ENCODE measurements at regions not wholly inside any gene's neighbourhood (a gene's known extent, or its start where the extent isn't known, plus 50 kb on each side); places are given as distances from the start of the nearest gene placed in this dataset.

DNA sequence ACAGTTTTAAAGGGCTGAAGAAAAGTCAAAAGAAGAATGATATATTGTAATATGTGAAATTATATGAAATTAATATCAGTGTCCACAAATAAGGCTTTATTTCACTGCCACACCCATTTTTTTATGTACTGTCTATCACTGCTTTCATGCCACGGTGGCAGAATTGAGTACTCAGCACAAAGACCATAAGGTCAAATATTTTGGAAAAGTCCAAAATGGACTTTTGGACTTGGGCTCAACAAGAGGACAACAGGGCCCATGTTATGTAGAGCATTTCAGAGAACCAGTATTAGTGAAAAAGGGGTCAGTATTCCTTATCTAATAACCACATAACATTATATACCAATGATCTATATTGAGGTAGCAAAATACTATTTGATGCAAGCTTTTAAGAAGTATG is 427.2 kb downstream of the EPHA4 start:
- no peak for DNase-seq

DNA sequence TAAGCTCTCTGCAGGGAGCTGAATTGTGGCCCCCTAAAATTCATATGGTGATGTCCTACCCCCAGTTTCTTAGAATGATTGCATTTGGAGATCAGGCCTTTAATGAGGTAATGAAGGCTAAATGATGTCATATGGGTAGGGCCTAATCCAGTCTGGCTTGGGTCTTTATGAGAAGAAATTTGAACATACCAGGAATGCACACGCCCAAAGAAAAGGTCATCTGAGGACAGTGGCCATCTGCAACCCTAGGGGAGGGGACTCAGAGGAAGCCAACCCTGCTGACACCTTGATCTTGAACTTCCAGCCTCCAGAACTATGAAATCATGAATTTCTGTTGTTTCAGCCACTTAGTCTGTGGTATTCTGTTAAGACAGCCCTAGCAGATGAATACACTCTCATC is 426.7 kb downstream of the EPHA4 start:
- DNase-seq: no peak

DNA sequence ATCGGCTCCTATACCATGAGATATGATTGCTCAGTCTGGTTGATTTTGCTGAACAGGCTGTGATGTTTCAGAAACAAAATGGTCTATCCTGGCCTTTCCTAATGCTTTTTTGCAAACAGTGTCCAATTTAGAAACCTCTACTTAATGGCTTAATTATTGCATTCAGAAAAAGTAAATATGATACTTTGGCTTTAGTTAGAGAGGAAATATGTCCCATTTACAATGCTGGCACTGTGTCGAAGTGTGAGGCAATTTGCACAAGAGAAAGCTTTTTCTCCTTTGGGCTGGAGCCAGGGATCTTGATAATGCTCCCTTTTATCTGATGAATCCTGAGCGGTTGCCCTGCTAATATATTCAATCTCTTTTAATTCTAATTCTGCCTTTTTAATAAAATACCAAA is 418.9 kb downstream of the EPHA4 start:
- DNase-seq: no peak

DNA sequence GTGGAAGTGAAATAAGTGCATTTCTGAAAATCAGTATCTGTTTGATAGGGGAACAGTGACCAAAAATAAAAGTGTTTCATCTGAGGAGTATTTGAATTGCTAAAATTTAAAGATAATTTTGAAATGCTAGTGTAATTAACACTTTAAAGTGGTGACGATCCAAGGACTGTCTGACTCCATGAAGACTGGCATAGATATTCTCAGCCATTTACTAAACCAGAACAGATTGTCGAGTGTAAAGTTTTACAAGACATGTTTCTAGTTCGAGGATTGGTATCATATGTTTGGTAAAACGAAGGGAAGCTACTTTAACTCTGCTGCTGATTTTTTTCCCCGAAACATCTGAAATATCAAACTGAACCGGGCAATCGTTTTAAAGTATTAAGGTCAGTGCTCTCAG is 417.9 kb downstream of the EPHA4 start:
- no peak for DNase-seq

DNA sequence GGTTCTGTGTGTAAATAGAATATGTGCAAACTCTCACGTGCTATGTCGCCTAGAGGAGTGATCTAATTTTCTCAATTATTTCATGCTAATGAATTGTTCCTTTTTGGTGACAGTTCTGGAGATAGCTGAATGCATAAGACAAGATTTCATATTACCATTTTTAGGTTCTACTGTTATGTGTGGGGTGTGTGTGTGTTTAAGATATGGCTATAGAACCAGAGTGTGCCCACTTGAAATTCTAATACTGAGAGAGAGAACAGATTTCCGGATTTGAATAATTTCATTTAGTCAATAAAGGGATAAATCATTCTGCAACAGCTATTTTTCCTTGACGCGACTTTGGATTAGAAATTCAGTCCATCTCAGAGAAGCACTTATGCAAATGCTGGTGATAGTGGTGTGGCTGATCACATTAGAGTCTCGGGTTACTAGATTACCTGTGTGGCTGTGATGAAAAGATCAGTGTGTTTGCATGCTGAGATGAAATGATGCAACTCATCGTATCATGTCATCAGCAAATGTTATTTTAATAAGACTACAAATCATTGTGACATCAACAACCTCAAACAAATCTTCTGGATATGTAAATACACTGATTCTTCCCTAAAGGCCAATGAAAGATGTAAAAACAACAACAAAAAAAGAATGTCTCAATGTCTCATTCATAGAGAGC is 415.9 kb downstream of the EPHA4 start:
- no peak for DNase-seq

DNA sequence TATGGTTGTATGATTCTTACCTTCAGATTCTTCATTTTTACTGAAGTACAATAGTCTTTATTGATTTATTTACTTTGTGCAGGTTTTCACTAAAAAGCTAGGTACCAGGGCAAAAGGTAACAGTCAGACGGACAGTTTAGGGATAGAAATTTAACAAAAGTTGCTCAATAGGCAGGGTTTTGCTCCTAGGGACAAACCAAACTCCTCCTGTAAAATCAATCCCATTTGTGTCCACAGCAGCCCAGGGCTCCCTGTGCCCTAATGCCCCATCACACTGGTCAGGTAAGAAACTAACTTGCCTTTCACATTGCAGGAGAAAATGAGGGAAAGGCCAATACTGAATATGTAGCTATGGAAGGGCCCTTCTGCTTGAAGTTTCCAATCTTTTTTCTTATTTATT is 410.9 kb downstream of the EPHA4 start:
- DNase-seq: no peak

DNA sequence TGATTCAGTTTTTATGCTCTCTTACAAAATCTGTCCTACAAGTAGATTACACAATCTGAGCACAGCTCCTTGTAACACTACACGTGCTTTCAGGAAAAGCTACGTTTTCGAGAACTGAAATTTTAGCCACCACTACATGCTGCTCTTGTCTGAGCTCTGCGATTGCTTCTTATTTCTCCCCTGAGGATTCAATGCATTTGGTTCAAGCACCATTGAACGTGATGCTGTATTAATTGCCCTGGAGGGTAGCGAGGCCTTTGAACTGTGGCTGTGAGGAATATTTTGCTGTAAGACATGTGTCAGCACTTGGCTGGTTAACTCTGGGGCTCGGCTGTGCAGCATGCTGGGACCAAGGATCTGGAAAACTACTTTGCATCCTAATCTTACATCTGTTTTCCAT is 405.8 kb downstream of the EPHA4 start:
- DNase-seq: no peak

DNA sequence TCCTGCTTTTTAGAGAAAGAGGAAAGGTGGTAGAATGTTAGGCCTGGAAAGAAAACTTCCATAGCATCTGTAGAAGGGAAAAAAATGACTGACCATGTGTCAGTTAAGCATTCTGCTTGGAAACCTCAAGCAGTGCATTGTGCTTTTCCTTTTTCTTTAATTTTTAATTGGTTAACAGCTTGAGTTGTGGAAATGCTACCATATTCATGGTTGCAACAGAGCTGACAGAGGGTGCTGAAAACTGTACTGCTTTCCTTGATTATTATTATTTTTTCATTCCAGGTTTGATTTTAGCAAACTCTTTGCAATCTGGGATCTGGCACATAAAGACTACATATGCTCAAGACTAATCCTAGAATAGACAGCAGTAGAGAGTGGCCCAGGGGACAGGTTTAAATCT is 404.5 kb downstream of the EPHA4 start:
- no peak for DNase-seq

DNA sequence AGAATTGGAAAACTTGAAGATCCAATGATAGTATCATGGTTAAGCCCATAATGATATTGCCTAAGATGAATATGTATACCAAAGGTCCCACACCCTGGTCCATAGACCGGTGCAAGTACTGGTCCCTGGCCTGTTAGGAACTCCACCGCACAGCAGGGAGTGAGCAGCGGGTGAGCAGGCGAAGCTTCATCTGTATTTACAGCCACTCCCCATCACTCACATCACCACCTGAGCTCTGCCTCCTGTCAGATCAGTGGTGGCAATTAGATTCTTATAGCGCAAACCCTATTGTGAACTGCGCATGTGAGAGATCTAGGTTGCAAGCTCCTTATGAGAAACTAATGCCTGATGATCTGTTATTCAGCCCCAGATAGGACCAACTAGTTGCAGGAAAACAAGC is 402.4 kb downstream of the EPHA4 start:
- no peak for DNase-seq

DNA sequence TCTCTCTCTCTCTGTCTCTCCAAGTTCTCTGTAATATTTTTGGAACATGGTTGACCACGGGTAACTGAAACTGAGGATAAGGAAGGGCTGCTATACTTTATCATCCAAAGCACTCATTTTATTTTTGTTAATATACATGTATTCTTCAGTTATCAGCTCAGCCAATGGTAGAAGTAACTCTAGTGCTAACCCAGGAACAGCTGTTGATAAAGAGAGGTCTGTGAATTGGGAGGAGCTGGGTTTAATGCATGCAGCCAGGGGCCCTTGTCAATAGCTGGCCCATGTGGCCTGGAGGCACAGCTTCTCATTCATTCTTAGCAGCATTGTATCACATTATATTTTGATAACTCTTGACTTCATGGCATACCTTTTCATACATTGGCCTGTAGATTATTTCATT is 401.6 kb downstream of the EPHA4 start:
- no peak for DNase-seq

DNA sequence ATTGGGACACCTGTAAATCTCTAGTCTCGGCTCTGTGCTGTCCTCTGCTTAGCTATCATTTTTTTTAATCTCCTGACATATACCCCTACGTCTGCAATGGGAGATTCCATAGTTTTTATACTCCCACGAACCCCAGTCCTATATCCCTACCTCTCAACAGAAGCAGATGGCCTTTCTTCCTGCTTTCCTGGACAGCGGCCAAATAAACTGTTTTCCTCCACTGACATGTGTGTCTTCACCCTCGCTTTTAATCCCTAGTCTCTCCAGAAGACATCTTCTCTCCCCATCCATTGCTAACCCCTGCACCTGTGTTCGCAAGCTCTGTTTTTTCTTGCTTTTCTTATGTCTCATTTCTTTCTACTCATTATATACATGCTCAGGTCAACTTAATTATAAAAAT is 395.4 kb downstream of the EPHA4 start:
- no peak for DNase-seq

DNA sequence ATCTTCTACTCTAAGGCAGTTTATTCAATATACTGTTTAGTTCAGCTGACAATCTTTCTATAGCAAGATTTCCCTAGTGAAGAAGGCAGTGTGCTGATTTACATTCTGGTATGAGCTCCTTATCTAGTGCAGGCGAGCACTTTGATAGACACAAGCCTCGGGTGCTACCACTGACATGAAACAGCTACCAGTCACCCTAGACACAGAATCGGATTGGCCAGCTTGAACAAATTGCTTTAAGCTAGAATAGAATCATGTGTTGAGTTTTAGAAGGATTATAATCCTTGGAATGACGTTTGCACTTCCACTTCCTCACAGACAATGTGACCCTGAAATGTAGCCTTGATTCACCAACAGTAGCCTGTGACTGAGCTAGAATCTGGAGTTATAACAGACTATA is 394.0 kb downstream of the EPHA4 start:
- DNase-seq: no peak

DNA sequence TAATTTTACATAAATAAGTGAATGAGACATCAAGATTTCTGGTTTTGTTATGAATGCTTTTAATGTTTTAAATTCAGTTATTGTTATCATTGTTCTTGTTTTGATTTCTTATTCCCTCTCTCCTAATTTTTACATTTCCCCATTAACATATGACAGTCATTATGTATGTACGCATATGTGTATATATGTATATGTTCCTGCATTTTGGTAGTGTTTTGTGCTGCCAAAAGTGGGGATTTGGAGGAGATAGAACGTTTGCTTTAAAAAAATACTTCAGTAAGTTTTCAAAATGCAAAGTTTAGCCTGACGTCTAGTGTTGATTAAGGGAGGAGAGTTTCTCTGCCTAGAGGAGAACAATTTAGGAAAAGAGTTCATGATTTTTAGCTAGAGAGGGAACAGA is 385.2 kb downstream of the EPHA4 start:
- DNase-seq: no peak

DNA sequence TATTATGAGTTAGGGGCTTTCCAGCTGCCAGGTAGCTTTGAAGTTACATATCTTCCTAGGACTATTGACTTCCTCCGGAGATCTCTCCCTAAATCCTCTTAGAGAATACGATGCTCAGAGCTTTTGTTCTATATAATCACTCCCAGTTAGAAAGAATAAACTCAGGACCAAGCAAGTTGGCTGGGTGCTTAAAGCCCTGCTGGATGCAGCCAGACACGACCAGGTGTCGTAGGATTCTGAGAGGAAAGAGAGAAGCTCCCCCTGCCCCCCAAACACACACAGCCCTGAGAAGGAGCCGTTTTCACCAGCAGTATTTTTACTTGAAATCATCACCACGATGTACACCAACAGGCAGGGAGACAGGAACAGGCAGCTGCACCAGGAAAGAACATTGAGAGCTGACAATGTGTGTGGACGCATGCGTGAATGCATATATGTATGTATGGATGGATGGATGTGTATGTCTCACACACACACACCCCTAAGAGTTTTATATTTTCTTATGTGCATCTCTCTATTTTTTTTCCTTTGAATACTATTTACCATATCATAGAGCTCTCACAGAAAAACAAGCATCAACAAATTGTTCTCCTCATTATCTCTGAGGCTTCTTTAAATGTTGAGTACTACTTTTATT is 382.6 kb downstream of the EPHA4 start:
- no peak for DNase-seq

DNA sequence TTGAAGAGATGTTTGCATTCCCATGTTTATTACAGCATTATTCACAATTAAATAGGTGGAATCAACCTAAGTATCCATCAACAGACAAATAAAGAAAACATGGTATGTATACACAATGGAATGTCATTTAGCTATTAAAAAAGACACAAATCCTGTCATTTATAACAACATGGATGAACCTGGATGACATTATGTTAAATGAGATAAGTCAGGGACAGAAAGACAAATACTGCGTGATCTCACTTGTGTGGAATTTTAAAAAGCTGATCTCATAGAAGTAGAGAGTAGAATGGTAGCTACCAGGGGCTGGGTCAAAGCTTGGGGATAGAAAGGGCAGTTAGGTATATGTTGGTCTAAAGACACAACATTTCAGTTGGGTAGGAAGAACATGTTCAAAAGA is 376.3 kb downstream of the EPHA4 start:
- DNase-seq: no peak

DNA sequence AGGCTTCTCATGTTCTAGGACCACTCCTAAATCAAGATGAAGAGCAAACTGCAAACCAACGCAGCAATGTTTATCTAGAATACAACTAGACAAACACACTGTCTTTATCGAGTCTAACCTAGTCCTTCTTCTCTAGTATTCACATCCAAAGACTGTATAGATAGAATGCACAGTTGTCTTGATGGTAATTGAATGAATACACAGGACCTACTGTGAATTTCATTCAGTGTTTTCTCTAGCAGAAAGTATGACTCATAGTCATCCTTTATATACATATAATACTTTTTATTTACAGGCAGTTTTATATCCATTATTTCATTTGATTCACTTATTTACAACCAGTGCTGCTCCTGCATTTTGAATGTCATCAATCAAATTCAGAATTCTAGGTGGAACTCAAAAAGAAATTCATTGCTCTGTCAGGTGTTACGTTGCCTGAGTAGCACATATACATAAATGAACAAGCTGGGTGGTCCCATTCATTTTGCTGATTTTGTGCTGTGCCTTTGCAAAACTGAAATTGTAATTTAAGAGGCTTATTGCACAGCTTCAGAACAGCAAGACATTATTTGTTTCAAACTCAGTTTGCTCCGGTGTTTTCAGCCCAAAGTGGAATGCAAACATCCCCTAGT is 374.8 kb downstream of the EPHA4 start:
- DNase-seq: no peak

DNA sequence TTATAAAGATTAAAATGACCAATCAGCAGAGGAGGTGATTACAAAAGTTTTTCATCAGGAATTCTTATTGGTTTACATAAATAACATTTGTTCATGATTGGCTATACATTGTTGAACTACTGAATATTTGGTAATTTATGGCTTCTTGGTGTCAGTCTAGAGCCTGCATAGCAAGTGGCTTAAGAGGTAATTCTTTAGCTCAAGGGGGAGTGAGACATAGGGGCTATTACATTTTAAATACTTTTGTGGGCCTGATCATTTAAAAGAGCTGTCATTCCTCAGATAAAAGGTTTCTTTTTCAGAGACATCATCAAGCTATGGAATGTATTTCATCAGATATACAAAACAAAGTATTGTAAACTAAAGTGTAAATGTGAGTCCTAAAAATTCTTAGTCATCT is 373.8 kb downstream of the EPHA4 start:
- no peak for DNase-seq

DNA sequence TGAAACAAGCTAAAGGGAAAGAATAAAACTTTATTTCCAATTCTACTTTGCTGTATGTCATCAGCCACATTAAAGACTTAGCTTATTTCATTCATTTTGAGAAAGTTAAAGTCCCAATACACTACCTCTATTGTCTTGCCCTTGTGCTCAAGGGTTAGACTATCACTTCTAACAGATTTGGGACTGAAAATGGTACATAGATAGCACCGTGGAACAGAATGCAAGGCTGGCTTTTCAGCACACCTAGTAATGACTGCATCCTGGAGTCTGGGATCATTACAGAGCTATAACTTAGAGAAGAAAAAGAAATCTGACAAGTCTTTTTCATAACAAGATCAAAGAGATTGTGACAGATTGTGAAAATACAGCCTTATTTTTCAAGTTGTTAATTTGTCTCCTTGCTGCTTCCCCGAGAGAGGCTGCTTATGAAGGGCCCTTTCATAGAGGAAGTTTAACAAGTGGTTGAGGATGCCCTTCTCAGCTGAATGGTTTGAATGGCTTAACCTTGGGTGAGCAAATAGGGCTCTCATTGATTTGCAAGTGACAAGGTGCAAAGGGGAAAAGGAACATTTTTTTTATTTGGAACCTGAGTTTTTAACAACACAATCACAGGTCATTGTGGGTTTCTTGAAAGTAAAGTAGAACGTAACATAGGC is 371.8 kb downstream of the EPHA4 start:
- no peak for DNase-seq

DNA sequence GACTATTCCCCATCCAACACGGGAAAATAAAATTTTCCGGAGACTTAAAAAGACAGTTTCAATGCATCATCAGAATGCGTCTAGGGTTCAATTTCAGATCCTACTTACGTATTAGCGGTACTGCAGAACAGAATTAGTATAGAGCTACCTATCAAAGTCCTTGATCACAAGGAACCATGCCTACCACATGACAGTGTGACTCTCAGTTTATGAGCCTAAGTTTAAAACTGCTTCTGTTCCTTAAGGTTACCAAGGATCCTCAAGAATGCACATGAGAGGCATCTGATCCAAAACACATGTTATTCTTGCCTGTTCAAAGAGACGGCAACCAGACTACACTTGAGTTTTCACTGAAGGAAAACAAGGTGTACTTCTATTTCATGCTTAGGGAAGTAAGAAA is 369.7 kb downstream of the EPHA4 start:
- DNase-seq: no peak

DNA sequence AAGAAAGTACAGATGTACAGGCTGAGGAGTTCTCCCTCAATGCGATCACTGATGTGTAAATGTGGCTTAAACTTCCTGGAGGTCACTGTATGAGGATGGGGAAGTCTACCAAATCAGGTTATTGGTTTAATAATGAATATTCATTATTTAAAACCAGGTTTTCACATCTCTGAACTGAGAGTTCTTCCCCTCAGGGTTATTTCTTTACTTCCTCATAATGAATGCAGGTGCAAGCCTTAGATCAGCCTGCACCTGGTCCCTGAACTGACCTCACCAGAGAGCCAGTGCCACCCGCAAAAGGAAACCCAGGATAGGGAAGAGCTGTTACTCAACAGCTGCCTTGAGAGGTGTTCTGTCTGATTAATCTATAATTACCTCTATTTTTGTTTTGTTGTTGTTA is 369.0 kb downstream of the EPHA4 start:
- DNase-seq: no peak

DNA sequence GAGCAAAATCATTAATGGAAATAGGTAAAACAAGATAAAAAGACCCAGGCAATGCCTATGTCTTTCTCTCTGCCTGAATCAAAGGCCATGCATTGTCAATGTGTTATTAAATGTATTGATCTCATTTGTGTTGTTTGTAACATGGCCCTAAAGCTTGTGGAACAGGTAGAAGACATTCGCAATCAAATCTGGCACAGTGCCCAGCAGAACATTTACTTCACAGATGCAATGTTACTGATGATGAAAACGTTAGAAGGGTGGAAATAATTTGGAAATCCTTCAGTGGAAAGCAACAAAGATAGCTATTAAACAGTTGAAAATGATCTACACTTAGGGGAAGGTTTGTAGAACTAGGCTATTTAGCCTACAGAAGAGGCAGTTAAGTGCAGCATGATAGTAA is 368.2 kb downstream of the EPHA4 start:
- no peak for DNase-seq

DNA sequence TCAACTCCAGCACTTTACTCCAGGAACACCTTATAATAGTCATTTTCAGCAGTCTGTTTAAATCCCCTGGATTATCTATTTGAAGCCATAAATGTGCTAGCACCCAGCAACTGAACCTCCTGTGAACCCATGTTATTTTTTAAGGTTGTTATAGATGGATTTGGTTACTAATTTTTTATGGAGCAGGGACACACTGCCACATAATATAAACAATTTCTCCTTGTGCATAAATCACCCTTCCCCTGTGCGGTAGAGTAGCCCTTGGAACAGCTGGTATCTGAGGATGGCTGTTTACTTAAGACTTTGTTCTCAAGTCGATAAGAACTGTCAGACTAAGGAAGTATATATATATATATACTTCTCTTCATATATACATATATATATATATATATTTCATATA is 367.4 kb downstream of the EPHA4 start:
- DNase-seq: no peak

DNA sequence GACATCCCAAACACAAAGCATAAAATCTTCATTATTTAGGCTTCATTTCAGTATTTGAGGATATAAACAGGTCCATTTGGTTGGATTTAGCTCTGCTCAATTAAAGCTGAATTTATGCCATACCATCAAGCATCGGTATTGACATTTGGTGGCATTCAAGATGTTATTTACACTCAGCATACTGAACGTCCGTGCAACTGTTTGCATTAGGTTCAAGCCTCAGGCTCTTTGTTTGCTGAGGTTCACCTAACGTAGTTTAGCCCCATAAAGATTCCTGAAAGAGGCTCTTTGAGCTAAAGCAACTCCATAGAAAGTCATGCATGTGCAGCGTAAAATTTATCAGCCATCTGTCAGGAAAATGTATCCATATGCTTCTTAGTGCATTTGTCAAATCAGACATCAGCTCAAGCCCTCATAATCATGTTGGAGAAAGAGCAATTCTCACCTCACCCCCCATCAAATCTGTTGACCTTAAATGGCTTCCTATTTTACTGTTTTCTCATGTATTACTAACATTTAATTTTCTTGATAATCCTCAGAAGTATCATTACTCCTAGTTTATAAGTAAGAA is 366.9 kb downstream of the EPHA4 start:
- DNase-seq: no peak

DNA sequence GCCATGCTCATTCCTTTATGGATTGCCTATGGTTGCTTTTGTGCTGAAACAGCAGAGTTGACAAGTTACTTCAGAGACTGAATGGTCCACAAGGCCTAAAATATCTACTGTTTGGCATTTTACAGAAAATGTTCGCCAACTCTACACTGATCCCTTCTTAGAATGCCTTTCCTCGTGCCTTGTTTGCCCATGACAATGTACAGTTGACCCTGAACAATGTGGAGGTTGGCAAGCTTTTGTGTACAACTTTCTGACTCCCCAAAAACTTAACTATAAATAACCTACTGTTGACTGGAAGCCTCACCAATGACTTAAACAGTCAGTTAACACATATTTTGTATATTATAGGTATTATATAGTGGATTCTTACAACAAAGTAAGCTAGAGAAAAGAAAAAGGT is 361.4 kb downstream of the EPHA4 start:
- DNase-seq: no peak
